ENCODE measurements at regions not wholly inside any gene's neighbourhood (a gene's known extent, or its start where the extent isn't known, plus 50 kb on each side); places are given as distances from the start of the nearest gene placed in this dataset.

DNA sequence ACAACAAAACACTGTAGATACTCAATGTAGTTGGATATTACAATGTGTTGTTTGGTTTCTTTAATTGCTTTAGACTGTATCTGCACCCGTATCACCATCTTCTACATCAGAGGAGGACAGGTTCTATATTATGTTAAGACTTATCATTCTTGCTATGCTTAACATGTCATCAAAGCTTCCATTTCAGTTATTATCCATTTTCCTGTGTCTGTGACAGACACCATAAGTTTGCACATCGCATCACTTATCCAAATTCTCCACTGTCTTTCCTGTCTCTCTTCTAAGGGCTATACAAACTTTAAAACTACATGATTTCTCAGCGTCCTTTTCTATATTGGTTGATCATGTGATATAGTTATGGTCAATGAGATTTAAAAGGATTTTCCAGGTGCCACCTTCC lies 719.0 kb downstream of the TBC1D32 start:
- H3K4me1 ChIP-seq (ENCODE audit: insufficient read depth, low read length, poor library complexity, severe bottlenecking), result no peaks in the 10 kb centered on the region
- DNase-seq (ENCODE audit: low spot score), result no peak
- no peaks in the 10 kb centered on the region for H3K36me3 ChIP-seq (ENCODE audit: insufficient read depth, low read length, poor library complexity, severe bottlenecking)
- intact Hi-C loops (cut with micrococcal nuclease; ENCODE audit: unreplicated experiment), result no loop called here
- POLR2A ChIA-PET (ENCODE audit: low non-redundant PET), result no interaction called here
- H3K27ac ChIP-seq (ENCODE audit: low read depth, low read length, poor library complexity, severe bottlenecking), result no peak overlapping the region
- CTCF ChIA-PET, result no interaction called here
- no peaks in the 10 kb centered on the region for H3K27me3 ChIP-seq (replicated peaks; ENCODE audit: insufficient read depth, low read depth, low read length, poor library complexity)
- TF ChIP-seq EZH2 (IDR thresholded peaks at IDR 0.05; ENCODE audit: borderline replicate concordance, low read depth, low read length, poor library complexity, severe bottlenecking), result no peak
- TF ChIP-seq, protein P1, sequence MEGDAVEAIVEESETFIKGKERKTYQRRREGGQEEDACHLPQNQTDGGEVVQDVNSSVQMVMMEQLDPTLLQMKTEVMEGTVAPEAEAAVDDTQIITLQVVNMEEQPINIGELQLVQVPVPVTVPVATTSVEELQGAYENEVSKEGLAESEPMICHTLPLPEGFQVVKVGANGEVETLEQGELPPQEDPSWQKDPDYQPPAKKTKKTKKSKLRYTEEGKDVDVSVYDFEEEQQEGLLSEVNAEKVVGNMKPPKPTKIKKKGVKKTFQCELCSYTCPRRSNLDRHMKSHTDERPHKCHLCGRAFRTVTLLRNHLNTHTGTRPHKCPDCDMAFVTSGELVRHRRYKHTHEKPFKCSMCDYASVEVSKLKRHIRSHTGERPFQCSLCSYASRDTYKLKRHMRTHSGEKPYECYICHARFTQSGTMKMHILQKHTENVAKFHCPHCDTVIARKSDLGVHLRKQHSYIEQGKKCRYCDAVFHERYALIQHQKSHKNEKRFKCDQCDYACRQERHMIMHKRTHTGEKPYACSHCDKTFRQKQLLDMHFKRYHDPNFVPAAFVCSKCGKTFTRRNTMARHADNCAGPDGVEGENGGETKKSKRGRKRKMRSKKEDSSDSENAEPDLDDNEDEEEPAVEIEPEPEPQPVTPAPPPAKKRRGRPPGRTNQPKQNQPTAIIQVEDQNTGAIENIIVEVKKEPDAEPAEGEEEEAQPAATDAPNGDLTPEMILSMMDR (conservative IDR thresholded peaks at IDR 0.05; ENCODE audit: low read depth, low read length), result no peak
- no TSS peak for BruUV-seq (replicated peaks)
- H3K9me3 ChIP-seq (ENCODE audit: low read depth, low read length, poor library complexity, severe bottlenecking), result no peaks in the 10 kb centered on the region
- H3K4me3 ChIP-seq (ENCODE audit: low read depth, low read length, poor library complexity, severe bottlenecking), result no peak overlapping the region

DNA sequence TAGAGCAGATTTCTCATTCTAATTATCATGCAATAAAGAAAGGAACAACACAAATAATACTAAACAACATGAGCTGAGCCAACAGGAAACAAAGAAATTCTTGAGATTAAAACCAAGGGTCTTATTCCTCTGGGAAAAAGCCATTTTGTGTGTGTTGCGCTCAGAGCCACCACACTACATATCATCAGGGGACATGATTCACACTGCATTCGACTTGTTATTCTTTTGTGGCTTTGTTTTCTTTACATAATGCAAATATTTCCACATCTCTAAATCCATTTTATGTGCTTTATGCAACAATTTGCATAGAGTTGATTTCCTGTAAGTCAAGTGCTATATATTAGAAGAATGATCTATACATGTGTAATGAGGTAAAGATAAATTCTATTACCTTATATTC lies 719.6 kb downstream of the TBC1D32 start:
- ChIA-PET CTCF (no interaction called here), POLR2A (ENCODE audit: low non-redundant PET) (no interaction called here)
- H3K4me1 ChIP-seq (ENCODE audit: insufficient read depth, low read length, poor library complexity, severe bottlenecking), result no peaks in the 10 kb centered on the region
- no TSS peak for BruUV-seq (replicated peaks)
- no peaks in the 10 kb centered on the region for H3K9me3 ChIP-seq (ENCODE audit: low read depth, low read length, poor library complexity, severe bottlenecking)
- no peak overlapping the region for H3K4me3 ChIP-seq (ENCODE audit: low read depth, low read length, poor library complexity, severe bottlenecking)
- intact Hi-C loops (cut with micrococcal nuclease; ENCODE audit: unreplicated experiment), result no loop called here
- no peaks in the 10 kb centered on the region for H3K27me3 ChIP-seq (replicated peaks; ENCODE audit: insufficient read depth, low read depth, low read length, poor library complexity)
- TF ChIP-seq, protein P1 (conservative IDR thresholded peaks at IDR 0.05; ENCODE audit: low read depth, low read length), result no peak
- no peak for TF ChIP-seq EZH2 (IDR thresholded peaks at IDR 0.05; ENCODE audit: borderline replicate concordance, low read depth, low read length, poor library complexity, severe bottlenecking)
- no peak overlapping the region for H3K27ac ChIP-seq (ENCODE audit: low read depth, low read length, poor library complexity, severe bottlenecking)
- no peaks in the 10 kb centered on the region for H3K36me3 ChIP-seq (ENCODE audit: insufficient read depth, low read length, poor library complexity, severe bottlenecking)
- DNase-seq (ENCODE audit: low spot score), result peak; percentile 2

DNA sequence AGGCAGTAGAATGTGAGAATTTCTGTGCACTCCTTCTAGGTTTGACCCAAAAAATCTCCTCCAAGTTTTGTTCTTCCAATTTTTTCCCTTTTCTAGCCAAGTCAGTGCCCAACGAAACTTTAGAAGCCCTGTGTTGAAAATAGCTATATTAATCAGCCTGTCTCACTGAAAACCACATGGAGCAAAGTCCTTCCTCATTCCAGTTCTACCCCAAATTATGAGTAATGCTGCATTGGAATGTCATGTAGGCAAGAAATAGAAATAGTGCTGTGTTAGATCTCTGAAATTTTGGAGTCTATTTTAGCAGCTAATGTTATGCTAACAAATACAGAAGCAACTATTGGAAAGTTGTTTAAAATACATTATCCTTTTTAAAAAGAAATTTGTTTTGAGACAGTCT lies 725.5 kb downstream of the TBC1D32 start:
- intact Hi-C loops (cut with micrococcal nuclease; ENCODE audit: unreplicated experiment), result no loop called here
- Histone ChIP-seq H3K4me1 (ENCODE audit: insufficient read depth, low read length, poor library complexity, severe bottlenecking) (no peaks in the 10 kb centered on the region), H3K27ac (ENCODE audit: low read depth, low read length, poor library complexity, severe bottlenecking) (no peak overlapping the region), H3K27me3 (replicated peaks; ENCODE audit: insufficient read depth, low read depth, low read length, poor library complexity) (no peaks in the 10 kb centered on the region), H3K36me3 (ENCODE audit: insufficient read depth, low read length, poor library complexity, severe bottlenecking) (no peaks in the 10 kb centered on the region), H3K4me3 (ENCODE audit: low read depth, low read length, poor library complexity, severe bottlenecking) (no peak overlapping the region), H3K9me3 (ENCODE audit: low read depth, low read length, poor library complexity, severe bottlenecking) (no peaks in the 10 kb centered on the region)
- DNase-seq (ENCODE audit: low spot score), result no peak
- ChIA-PET POLR2A (ENCODE audit: low non-redundant PET) (no interaction called here), CTCF (no interaction called here)
- no TSS peak for BruUV-seq (replicated peaks)
- TF ChIP-seq EZH2 (IDR thresholded peaks at IDR 0.05; ENCODE audit: borderline replicate concordance, low read depth, low read length, poor library complexity, severe bottlenecking), result no peak
- TF ChIP-seq, protein P1 (conservative IDR thresholded peaks at IDR 0.05; ENCODE audit: low read depth, low read length), result no peak
